Pancreas (tissue), 10 donors: ENCODE measurements at regions not wholly inside any gene's neighbourhood (a gene's known extent, or its start where the extent isn't known, plus 50 kb on each side); places are given as distances from the start of the nearest gene placed in this dataset.

Source experiments
- ATAC-seq, 4 donors: fragments of 200-7000 bp; cut with Tn5 transposase; one replicate each; pipeline versions ENCODE4 v1.8.0 to v1.9.1; 2020; ENCODE audit warnings: mild to moderate bottlenecking in 4 of 4, moderate library complexity in 4 of 4
- DNase-seq, 6 donors: peaks; one replicate each; pipeline ENCODE4 v3.0.0-alpha.2; 2020
- FAIRE-seq: peaks from 2 replicates; lab custom pipeline; 2012; peaks lifted over from hg19 to GRCh38; lab: Jason Lieb, UNC
- H3K27ac ChIP-seq, 4 donors: fragments of 200-600 bp; sonication (generic); 1 replicate in 3 of 4; 2 replicates in 1 of 4; pipeline versions ENCODE4 v1.5.0 to v1.8.0; 2020
- H3K27me3 ChIP-seq, 4 donors: fragments of 200-600 bp; one replicate each; pipeline ENCODE4 v1.8.0; 2021
- H3K36me3 ChIP-seq, 3 donors: fragments of 200-600 bp; sonication (generic) in 1 of 3; one replicate each; pipeline versions ENCODE4 v1.5.0 to v1.8.0; 2020 to 2021
- H3K4me1 ChIP-seq, 3 donors: fragments of 200-600 bp; one replicate each; pipeline ENCODE4 v1.8.0; 2021
- H3K4me3 ChIP-seq, 4 donors: fragments of 200-600 bp; sonication (generic) in 2 of 4; one replicate each; pipeline versions ENCODE4 v1.5.0 to v1.8.0; 2020 to 2021
- H3K9me3 ChIP-seq, 4 donors: fragments of 200-600 bp; one replicate each; pipeline ENCODE4 v1.8.0; 2021
- WGBS, 2 donors: extraction: QIAGEN DNeasy Blood & Tissue Kit; methylation state at CpG; one replicate each; pipeline ENCODE4 v1.1.7; 2013; 5-methylcytosine and 5-hydroxymethylcytosine counted together
- intact Hi-C, 3 donors: fragments of 100-400 bp; cut with DNase I; formaldehyde crosslinking; loops; one replicate each; pipeline versions ENCODE4 v1.11.1 to v1.14.2; 2022
- TF ChIP-seq, protein P1 (sequence below), 4 donors: fragments of 200-600 bp; sonication (generic) in 3 of 4; IDR thresholded peaks; one replicate each; pipeline versions ENCODE4 v1.5.0 to v1.8.0; 2021; ENCODE audit warnings: antibody characterized with exemption in 4 of 4
- donor health status: healthy with polysubstance abuse.
- donor health status: DM: no; HTN: no; CAD: no; lungs with moderate emphysema.
- donor health status: DM: no; HTN: no; CAD: no.
- donor health status: control.
- donor health status: control.
- donor health status: Bipolar disorder and iron deficiency.
- donor health status: DM: yes; HTN: yes; CAD: no.
- donor health status: DM: no; HTN: no; CAD: no.
- donor health status: DM: no; HTN: no; CAD: no.
- donor health status: DM: yes; HTN: yes; CAD: no.

DNA sequence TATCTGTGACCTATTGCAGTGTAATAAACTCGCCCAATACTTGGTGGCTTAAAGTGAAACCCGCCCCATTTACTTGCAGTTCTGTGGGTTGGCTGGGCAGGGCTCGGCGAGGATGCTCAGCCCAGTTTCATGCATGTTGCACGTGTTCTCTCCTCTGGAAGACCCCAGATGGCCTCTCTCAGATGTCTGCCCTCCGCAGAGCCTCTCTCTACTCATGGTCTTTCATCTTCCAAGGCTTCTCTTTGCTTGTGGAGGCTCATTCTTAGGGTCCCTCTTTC lies 251.4 kb downstream of the SOD2 start:
- intact Hi-C loops = no loop called here
- no peak for ATAC-seq
- no peaks in the 10 kb centered on the region for H3K27me3 ChIP-seq
- DNase-seq = no peak
- FAIRE-seq = no peak
- TF ChIP-seq, protein P1, sequence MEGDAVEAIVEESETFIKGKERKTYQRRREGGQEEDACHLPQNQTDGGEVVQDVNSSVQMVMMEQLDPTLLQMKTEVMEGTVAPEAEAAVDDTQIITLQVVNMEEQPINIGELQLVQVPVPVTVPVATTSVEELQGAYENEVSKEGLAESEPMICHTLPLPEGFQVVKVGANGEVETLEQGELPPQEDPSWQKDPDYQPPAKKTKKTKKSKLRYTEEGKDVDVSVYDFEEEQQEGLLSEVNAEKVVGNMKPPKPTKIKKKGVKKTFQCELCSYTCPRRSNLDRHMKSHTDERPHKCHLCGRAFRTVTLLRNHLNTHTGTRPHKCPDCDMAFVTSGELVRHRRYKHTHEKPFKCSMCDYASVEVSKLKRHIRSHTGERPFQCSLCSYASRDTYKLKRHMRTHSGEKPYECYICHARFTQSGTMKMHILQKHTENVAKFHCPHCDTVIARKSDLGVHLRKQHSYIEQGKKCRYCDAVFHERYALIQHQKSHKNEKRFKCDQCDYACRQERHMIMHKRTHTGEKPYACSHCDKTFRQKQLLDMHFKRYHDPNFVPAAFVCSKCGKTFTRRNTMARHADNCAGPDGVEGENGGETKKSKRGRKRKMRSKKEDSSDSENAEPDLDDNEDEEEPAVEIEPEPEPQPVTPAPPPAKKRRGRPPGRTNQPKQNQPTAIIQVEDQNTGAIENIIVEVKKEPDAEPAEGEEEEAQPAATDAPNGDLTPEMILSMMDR (IDR thresholded peaks at IDR 0.05) = no peak
- no peak overlapping the region for H3K27ac ChIP-seq
- no peak overlapping the region for H3K4me3 ChIP-seq
- H3K4me1 ChIP-seq = no peaks in the 10 kb centered on the region
- no peaks in the 10 kb centered on the region for H3K9me3 ChIP-seq
- no peaks in the 10 kb centered on the region for H3K36me3 ChIP-seq
- WGBS, 2 donors = 60 to 74% methylated on average over 6 of the region's 6 CpGs

GRCh38 chr6:159440911-159441703 lies 251.9 kb downstream of the SOD2 start:
- ATAC-seq (no peak), FAIRE-seq (no peak), DNase-seq (no peak)
- TF ChIP-seq, protein P1 (IDR thresholded peaks at IDR 0.05) = no peak
- Histone ChIP-seq H3K27me3 (no peaks in the 10 kb centered on the region), H3K27ac (no peak overlapping the region), H3K4me1 (no peaks in the 10 kb centered on the region), H3K36me3 (no peaks in the 10 kb centered on the region), H3K4me3 (no peak overlapping the region), H3K9me3 (no peaks in the 10 kb centered on the region)
- intact Hi-C loops = no loop called here
- WGBS, 2 donors = 63 to 65% methylated on average over 7 of the region's 7 CpGs

DNA sequence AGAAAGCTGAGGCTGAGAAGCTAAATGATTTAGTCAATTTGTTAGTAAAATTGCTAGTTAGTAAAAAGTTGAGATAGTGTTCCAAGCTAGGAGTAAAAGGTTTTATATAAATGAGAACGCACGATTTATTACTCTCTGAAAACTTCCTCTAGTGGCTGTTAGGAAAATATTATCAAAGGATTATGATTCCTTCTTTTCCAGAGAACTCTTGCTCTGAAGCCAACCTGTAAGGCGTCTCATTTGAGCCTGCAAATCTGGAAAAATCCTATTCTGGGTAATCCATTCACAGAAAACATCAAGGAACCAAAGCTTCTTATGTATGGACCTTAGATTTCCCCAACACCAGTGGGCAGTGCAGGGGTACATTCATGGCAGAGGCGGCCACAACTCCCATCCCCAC lies 252.7 kb downstream of the SOD2 start:
- Histone ChIP-seq H3K4me3 (no peak overlapping the region), H3K9me3 (no peaks in the 10 kb centered on the region), H3K36me3 (no peaks in the 10 kb centered on the region), H3K27me3 (no peaks in the 10 kb centered on the region), H3K4me1 (no peaks in the 10 kb centered on the region), H3K27ac (no peak overlapping the region)
- intact Hi-C loops = no loop called here
- DNase-seq = no peak
- no peak for ATAC-seq
- TF ChIP-seq, protein P1 (IDR thresholded peaks at IDR 0.05) = no peak
- no peak for FAIRE-seq
- WGBS, 2 donors = 60 to 72% methylated on average over 4 of the region's 4 CpGs

- no peak for ATAC-seq
- no peaks in the 10 kb centered on the region for H3K36me3 ChIP-seq
- no peaks in the 10 kb centered on the region for H3K4me1 ChIP-seq
- TF ChIP-seq, protein P1 (IDR thresholded peaks at IDR 0.05) = no peak
- WGBS, 2 donors = 35 to 42% methylated on average over 1 of the region's 1 CpG
- DNase-seq = no peak
- no peak for FAIRE-seq
- no peak overlapping the region for H3K4me3 ChIP-seq
- H3K9me3 ChIP-seq = no peaks in the 10 kb centered on the region
- no peak overlapping the region for H3K27ac ChIP-seq
- H3K27me3 ChIP-seq = no peaks in the 10 kb centered on the region
- intact Hi-C loops = no loop called here
These were observed 253.4 kb downstream of the SOD2 start for GRCh38 chr6:159439651-159440050.

DNA sequence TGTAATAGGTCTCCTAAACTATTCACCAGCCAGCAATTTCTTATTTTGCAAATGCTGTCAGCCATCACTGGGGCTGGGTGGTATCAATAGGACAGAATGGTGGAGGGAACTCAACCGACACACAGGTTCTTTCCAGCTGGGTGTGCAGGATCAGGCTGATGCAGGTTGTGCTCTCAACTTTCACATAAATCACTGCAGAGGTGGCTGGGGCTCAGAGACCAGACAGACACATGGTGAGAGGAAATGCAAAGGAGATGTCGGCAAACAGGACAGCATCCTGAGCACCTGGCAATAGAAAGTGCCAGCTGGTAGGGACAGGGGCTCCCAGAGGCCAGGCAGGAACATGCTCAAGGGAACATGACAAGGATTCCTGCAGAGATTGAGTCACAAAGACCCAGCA lies 254.9 kb downstream of the SOD2 start:
- no peak for DNase-seq
- H3K9me3 ChIP-seq = no peaks in the 10 kb centered on the region
- FAIRE-seq = no peak
- H3K4me1 ChIP-seq = no peaks in the 10 kb centered on the region
- TF ChIP-seq, protein P1 (IDR thresholded peaks at IDR 0.05) = no peak
- WGBS, 2 donors = 53 to 55% methylated on average over 2 of the region's 2 CpGs
- no peaks in the 10 kb centered on the region for H3K27me3 ChIP-seq
- no peak overlapping the region for H3K4me3 ChIP-seq
- intact Hi-C loops = no loop called here
- no peaks in the 10 kb centered on the region for H3K36me3 ChIP-seq
- ATAC-seq = no peak
- no peak overlapping the region for H3K27ac ChIP-seq
